ENCODE measurements at regions not wholly inside any gene's neighbourhood (a gene's known extent, or its start where the extent isn't known, plus 50 kb on each side); places are given as distances from the start of the nearest gene placed in this dataset.

DNA sequence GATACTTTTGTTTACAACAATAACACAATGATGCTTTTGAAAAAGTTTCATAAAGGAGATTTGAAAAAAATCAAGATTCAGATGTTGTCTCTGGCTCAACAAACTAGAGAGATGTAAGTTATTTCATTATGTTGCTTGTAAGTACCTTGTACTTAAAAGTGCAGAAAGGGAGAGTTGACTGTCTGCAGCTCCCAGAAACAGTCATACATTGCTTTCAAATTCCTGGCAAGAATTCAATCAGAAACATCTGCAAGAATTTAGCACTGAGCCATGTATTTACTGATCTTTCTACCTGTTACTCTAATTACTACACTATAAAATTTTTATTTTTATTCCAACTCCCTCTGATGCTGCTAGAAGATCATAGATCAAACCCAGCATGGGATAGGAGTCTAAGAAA lies 1261.3 kb upstream of the SPRY2 start:
- Histone ChIP-seq H3K36me3 (ENCODE audit: insufficient read depth in 1 of 2, low read depth in 1 of 2) (no peaks in the 10 kb centered on the region), H3K4me3 (no peak overlapping the region), H3K9me3 (no peaks in the 10 kb centered on the region), H3K27me3 (ENCODE audit: insufficient read depth in 3 of 3, low read length in 2 of 3) (no peaks in the 10 kb centered on the region), H3K27ac (no peak overlapping the region), H3K4me1 (no peaks in the 10 kb centered on the region)
- no peak for ATAC-seq
- TF ChIP-seq, protein P1, sequence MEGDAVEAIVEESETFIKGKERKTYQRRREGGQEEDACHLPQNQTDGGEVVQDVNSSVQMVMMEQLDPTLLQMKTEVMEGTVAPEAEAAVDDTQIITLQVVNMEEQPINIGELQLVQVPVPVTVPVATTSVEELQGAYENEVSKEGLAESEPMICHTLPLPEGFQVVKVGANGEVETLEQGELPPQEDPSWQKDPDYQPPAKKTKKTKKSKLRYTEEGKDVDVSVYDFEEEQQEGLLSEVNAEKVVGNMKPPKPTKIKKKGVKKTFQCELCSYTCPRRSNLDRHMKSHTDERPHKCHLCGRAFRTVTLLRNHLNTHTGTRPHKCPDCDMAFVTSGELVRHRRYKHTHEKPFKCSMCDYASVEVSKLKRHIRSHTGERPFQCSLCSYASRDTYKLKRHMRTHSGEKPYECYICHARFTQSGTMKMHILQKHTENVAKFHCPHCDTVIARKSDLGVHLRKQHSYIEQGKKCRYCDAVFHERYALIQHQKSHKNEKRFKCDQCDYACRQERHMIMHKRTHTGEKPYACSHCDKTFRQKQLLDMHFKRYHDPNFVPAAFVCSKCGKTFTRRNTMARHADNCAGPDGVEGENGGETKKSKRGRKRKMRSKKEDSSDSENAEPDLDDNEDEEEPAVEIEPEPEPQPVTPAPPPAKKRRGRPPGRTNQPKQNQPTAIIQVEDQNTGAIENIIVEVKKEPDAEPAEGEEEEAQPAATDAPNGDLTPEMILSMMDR (IDR thresholded peaks at IDR 0.05): no peak
- DNase-seq: no peak
- intact Hi-C loops (cut with DNase I): no loop called here

GRCh38 chr13:81597101-81597500 lies 1256.2 kb upstream of the SPRY2 start:
- TF ChIP-seq, protein P1 (IDR thresholded peaks at IDR 0.05): no peak
- no peaks in the 10 kb centered on the region for H3K4me1 ChIP-seq
- WGBS, 3 donors: 64 to 73% (median 69%) methylated on average over 1 of the region's 1 CpG

GRCh38 chr13:81596224-81596753 lies 1255.4 kb upstream of the SPRY2 start:
- Histone ChIP-seq H3K27me3 (ENCODE audit: insufficient read depth in 3 of 3, low read length in 2 of 3) (no peaks in the 10 kb centered on the region), H3K36me3 (ENCODE audit: insufficient read depth in 1 of 2, low read depth in 1 of 2) (no peaks in the 10 kb centered on the region), H3K4me1 (no peaks in the 10 kb centered on the region), H3K9me3 (no peaks in the 10 kb centered on the region), H3K4me3 (no peak overlapping the region), H3K27ac (no peak overlapping the region)
- DNase-seq: no peak
- intact Hi-C loops (cut with DNase I): no loop called here
- TF ChIP-seq, protein P1 (IDR thresholded peaks at IDR 0.05): no peak
- ATAC-seq: no peak
- 31 to 42% (median 35%) methylated on average over 2 of the region's 2 CpGs for WGBS, 3 donors

More at GRCh38 chr13:81597101-81597500, 1256.2 kb upstream of the SPRY2 start:
- intact Hi-C loops (cut with DNase I): no loop called here
- H3K36me3 ChIP-seq (ENCODE audit: insufficient read depth in 1 of 2, low read depth in 1 of 2): no peaks in the 10 kb centered on the region
- no peak overlapping the region for H3K27ac ChIP-seq
- ATAC-seq (no peak), DNase-seq (no peak)
- H3K4me3 ChIP-seq: no peak overlapping the region
- no peaks in the 10 kb centered on the region for H3K27me3 ChIP-seq (ENCODE audit: insufficient read depth in 3 of 3, low read length in 2 of 3)
- no peaks in the 10 kb centered on the region for H3K9me3 ChIP-seq

DNA sequence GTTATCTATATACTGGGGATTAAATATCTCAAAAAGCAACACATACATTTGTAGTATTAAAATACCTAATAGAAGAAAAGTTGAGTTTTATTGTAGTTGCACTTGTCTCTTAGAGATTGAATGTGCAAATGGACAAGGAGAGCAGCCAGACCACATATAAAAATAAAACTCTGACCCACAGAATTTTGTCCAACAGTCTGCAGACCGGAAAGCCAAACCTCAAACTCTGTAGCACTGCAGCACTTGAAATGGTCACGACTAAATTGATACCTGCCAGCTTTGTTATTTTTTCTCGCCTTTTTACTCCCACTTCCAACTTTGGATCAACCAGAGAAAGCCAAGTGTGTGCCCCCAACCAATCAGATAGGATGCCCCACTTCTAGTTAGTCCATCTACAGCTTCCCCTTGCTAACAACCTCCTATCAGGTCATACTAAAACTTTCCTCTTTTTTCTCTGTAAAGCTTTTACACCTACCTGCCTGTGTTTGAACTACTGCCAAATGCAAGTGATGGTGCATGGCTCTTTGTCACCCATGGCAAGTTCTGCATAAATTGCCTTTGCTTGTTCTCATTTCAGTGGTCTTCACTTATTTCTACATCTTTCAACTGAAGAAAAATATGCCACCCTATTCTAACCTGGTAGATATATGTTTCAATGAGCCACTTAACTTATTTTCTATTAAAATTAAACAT lies 1250.7 kb upstream of the SPRY2 start:
- WGBS, 3 donors: 80 to 94% (median 87%) methylated on average over 3 of the region's 3 CpGs
- Histone ChIP-seq H3K9me3 (no peaks in the 10 kb centered on the region), H3K27me3 (ENCODE audit: insufficient read depth in 3 of 3, low read length in 2 of 3) (no peaks in the 10 kb centered on the region), H3K36me3 (ENCODE audit: insufficient read depth in 1 of 2, low read depth in 1 of 2) (no peaks in the 10 kb centered on the region), H3K27ac (no peak overlapping the region), H3K4me1 (no peaks in the 10 kb centered on the region), H3K4me3 (no peak overlapping the region)
- DNase-seq (no peak), ATAC-seq (no peak)
- intact Hi-C loops (cut with DNase I): no loop called here
- TF ChIP-seq, protein P1 (IDR thresholded peaks at IDR 0.05): no peak

DNA sequence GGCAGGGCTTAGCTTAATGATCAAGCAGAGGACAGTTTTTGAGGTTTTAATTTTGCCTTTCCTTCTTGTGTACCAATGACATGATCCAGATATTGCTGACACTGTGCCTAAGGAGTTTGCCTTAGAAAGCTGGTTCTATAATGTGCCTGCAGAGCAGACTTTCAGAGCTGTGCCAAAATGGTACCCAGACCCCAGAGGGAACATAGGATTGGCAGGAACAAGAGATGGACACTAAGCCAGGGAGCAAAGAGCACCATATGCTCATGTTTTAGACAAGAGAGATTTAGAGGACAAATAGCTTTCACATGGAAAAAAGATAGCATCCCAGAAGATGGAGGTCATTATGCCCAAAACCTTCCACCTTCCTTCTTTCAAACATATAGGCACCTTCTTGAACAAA lies 1241.5 kb upstream of the SPRY2 start:
- TF ChIP-seq, protein P1 (IDR thresholded peaks at IDR 0.05): no peak
- Histone ChIP-seq H3K27ac (no peak overlapping the region), H3K27me3 (ENCODE audit: insufficient read depth in 3 of 3, low read length in 2 of 3) (no peaks in the 10 kb centered on the region), H3K36me3 (ENCODE audit: insufficient read depth in 1 of 2, low read depth in 1 of 2) (no peaks in the 10 kb centered on the region), H3K4me1 (no peaks in the 10 kb centered on the region), H3K4me3 (no peak overlapping the region), H3K9me3 (no peaks in the 10 kb centered on the region)
- DNase-seq: no peak
- ATAC-seq: no peak
- intact Hi-C loops (cut with DNase I): no loop called here
